ENCODE measurements at regions not wholly inside any gene's neighbourhood (a gene's known extent, or its start where the extent isn't known, plus 50 kb on each side); places are given as distances from the start of the nearest gene placed in this dataset.

GRCh38 chr17:70813355-70813930 lies 644.1 kb downstream of the KCNJ2 start:
- TF ChIP-seq JUNB (IDR thresholded peaks at IDR 0.05; ENCODE audit: unreplicated experiment) (no peak), EZH2phosphoT487 (IDR thresholded peaks at IDR 0.05; ENCODE audit: unreplicated experiment) (no peak), CREB1 (CRISPR knock-in tag; IDR thresholded peaks at IDR 0.05; ENCODE audit: low read depth) (no peak), EZH2 (IDR thresholded peaks at IDR 0.05; ENCODE audit: low read depth, unreplicated experiment) (no peak), NANOG (IDR thresholded peaks at IDR 0.05; ENCODE audit: borderline replicate concordance) (no peak), CTCF (conservative IDR thresholded peaks at IDR 0.05; ENCODE audit: low read depth in 2 of 2) (no peak), ETS1 (IDR thresholded peaks at IDR 0.05) (no peak), ZNF331 (CRISPR knock-in tag; IDR thresholded peaks at IDR 0.05; ENCODE audit: low read depth) (no peak), REST (IDR thresholded peaks at IDR 0.05; ENCODE audit: unreplicated experiment) (no peak), POLR2AphosphoS5 (IDR thresholded peaks at IDR 0.05; ENCODE audit: low read depth) (no peak), STAT1 (IDR thresholded peaks at IDR 0.05; ENCODE audit: unreplicated experiment) (no peak), ZNF462 (CRISPR knock-in tag; IDR thresholded peaks at IDR 0.05) (no peak), ZNF114 (CRISPR knock-in tag; IDR thresholded peaks at IDR 0.05) (no peak)

More at GRCh38 chr17:70813355-70813930, 644.1 kb downstream of the KCNJ2 start:
- peak overlapping the region; percentile 24; the same call in 1 of the 2 replicates for H2AFZ ChIP-seq
- H3K4me2 ChIP-seq, result no peak overlapping the region
- ATAC-seq (no peak), DNase-seq (ENCODE audit: low spot score) (no peak)
- no peaks in the 10 kb centered on the region for H3F3A ChIP-seq (replicated peaks; ENCODE audit: low read depth)
- no peaks in the 10 kb centered on the region for H3K9me3 Mint-ChIP-seq
- no peak overlapping the region for H3K4me3 ChIP-seq
- no peaks in the 10 kb centered on the region for H3K79me2 ChIP-seq (replicated peaks; ENCODE audit: insufficient read depth)
- no peaks in the 10 kb centered on the region for H3K4me1 ChIP-seq (ENCODE audit: insufficient read depth)
- no peaks in the 10 kb centered on the region for H4K20me1 ChIP-seq (replicated peaks; ENCODE audit: insufficient read depth)
- H3K36me3 ChIP-seq (ENCODE audit: insufficient read depth), result no peaks in the 10 kb centered on the region
- H3K4me3 Mint-ChIP-seq, result no peak overlapping the region
- H3K4me1 Mint-ChIP-seq, result no peaks in the 10 kb centered on the region
- no peak overlapping the region for H3K27ac ChIP-seq (ENCODE audit: low read depth)
- H3K27me3 Mint-ChIP-seq (ENCODE audit: insufficient read depth, low read depth, poor library complexity), result peaks cover 2% of the 10 kb centered on the region
- no peaks in the 10 kb centered on the region for H3K27me3 ChIP-seq (ENCODE audit: insufficient read depth)
- H3K9me2 ChIP-seq (ENCODE audit: insufficient read depth), result no peaks in the 10 kb centered on the region
- no peak overlapping the region for H3K27ac Mint-ChIP-seq
- no peaks in the 10 kb centered on the region for H3K36me3 Mint-ChIP-seq (ENCODE audit: low read depth)

Measured in GM23338 (cell line).